Endothelial cell (in vitro differentiated cells): ENCODE measurements at regions not wholly inside any gene's neighbourhood (a gene's known extent, or its start where the extent isn't known, plus 50 kb on each side); places are given as distances from the start of the nearest gene placed in this dataset.

Experiments used
- DNase-seq: peaks from one replicate; pipeline ENCODE4 v3.0.0; 2021; ENCODE audit warnings: low spot score
- H3K27ac Mint-ChIP-seq: one replicate; pipeline ENCODE4 v1.8.0; 2021; ENCODE audit warnings: mixed read lengths, inconsistent platforms; ENCODE audit not compliant: unreplicated experiment
- H3K27me3 Mint-ChIP-seq: one replicate; pipeline ENCODE4 v1.8.0; 2021; ENCODE audit warnings: mild to moderate bottlenecking, moderate library complexity, mixed read lengths, inconsistent platforms; ENCODE audit not compliant: unreplicated experiment
- H3K36me3 Mint-ChIP-seq: one replicate; pipeline ENCODE4 v1.8.0; 2021; ENCODE audit warnings: mild to moderate bottlenecking, low read depth, mixed read lengths, inconsistent platforms; ENCODE audit not compliant: unreplicated experiment
- H3K4me1 Mint-ChIP-seq: one replicate; pipeline ENCODE4 v1.8.0; 2021; ENCODE audit warnings: mild to moderate bottlenecking, mixed read lengths, inconsistent platforms; ENCODE audit not compliant: unreplicated experiment
- H3K4me3 Mint-ChIP-seq: one replicate; pipeline ENCODE4 v1.8.0; 2021; ENCODE audit warnings: mild to moderate bottlenecking, mixed read lengths, inconsistent platforms; ENCODE audit not compliant: unreplicated experiment
- H3K9me3 Mint-ChIP-seq: one replicate; pipeline ENCODE4 v1.8.0; 2021; ENCODE audit warnings: mixed read lengths, inconsistent platforms; ENCODE audit not compliant: unreplicated experiment
- TF ChIP-seq, protein P1 (sequence below): fragments of 200-600 bp; sonication (generic); IDR thresholded peaks from one replicate; pipeline ENCODE4 v1.5.0; 2021; ENCODE audit warnings: antibody characterized with exemption; ENCODE audit not compliant: unreplicated experiment

DNA sequence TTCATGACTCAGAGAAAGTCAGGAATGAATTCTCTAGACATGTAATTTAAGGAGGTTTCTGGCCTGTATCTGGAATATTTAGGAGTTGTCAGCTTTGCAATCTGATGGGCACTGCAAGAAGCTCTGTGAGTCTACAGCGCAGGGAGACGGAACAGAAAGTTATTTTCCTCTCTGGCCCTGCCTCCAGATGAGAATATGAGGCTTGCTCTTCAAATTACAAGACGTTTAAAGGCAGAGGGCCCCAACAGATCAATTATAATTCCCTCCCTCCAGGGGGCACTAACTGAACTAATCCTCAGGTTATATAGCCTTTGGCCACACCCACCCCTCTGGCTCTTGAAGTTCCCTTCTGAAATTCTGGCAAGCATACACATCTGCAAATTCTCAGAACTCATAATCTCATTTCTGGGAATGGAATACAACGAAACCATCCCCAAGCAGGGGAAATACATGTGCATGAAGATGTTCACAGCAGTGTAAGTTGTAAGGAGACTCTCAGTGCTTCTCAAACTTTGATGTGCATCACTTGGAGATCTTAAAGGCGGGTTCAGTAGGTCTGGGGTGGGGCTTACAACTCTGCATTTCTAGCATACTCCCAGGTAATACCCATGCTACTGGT lies 307.6 kb downstream of the CWC27 start:
- Mint-ChIP-seq H3K36me3 (peaks cover 5% of the 10 kb centered on the region), H3K4me3 (no peak overlapping the region), H3K27me3 (peaks cover 7% of the 10 kb centered on the region), H3K27ac (no peak overlapping the region), H3K9me3 (no peaks in the 10 kb centered on the region), H3K4me1 (peaks cover 71% of the 10 kb centered on the region)
- TF ChIP-seq, protein P1, sequence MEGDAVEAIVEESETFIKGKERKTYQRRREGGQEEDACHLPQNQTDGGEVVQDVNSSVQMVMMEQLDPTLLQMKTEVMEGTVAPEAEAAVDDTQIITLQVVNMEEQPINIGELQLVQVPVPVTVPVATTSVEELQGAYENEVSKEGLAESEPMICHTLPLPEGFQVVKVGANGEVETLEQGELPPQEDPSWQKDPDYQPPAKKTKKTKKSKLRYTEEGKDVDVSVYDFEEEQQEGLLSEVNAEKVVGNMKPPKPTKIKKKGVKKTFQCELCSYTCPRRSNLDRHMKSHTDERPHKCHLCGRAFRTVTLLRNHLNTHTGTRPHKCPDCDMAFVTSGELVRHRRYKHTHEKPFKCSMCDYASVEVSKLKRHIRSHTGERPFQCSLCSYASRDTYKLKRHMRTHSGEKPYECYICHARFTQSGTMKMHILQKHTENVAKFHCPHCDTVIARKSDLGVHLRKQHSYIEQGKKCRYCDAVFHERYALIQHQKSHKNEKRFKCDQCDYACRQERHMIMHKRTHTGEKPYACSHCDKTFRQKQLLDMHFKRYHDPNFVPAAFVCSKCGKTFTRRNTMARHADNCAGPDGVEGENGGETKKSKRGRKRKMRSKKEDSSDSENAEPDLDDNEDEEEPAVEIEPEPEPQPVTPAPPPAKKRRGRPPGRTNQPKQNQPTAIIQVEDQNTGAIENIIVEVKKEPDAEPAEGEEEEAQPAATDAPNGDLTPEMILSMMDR, result peak; percentile 48
- DNase-seq, result peak; percentile 16

DNA sequence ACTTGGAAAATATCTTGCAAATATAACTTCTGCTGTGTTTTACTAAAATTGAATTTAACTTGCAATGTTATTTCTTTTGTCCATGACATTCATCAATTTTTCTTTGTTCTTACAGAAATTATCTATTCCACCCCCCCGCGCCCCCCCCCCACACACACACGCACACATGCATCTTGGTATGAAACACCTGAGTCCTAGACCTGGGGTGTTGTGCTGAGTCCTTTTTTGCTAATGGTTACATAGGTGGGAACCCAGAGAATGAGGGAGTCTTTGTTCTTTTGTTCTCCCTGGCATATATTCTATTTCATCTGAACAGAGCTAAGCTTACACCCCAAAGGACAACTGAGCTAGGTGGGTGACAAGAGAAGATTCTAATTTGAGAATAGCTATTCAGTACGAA lies 308.9 kb downstream of the CWC27 start:
- Mint-ChIP-seq H3K4me3 (peak overlapping the region; percentile 38), H3K27me3 (peaks cover 7% of the 10 kb centered on the region), H3K27ac (peak overlapping the region; percentile 98), H3K4me1 (peaks cover 70% of the 10 kb centered on the region), H3K36me3 (peaks cover 5% of the 10 kb centered on the region), H3K9me3 (no peaks in the 10 kb centered on the region)
- TF ChIP-seq, protein P1, result no peak
- no peak for DNase-seq

- H3K9me3 Mint-ChIP-seq, result no peaks in the 10 kb centered on the region
- peak overlapping the region; percentile 98 for H3K27ac Mint-ChIP-seq
- H3K4me3 Mint-ChIP-seq, result peak overlapping the region; percentile 38
- H3K27me3 Mint-ChIP-seq, result peaks cover 2% of the 10 kb centered on the region
- H3K4me1 Mint-ChIP-seq, result peaks cover 72% of the 10 kb centered on the region
- TF ChIP-seq, protein P1, result no peak
- no peak for DNase-seq
- peaks cover 5% of the 10 kb centered on the region for H3K36me3 Mint-ChIP-seq
Measured at GRCh38 chr5:65078331-65078730, 309.6 kb downstream of the CWC27 start.

DNA sequence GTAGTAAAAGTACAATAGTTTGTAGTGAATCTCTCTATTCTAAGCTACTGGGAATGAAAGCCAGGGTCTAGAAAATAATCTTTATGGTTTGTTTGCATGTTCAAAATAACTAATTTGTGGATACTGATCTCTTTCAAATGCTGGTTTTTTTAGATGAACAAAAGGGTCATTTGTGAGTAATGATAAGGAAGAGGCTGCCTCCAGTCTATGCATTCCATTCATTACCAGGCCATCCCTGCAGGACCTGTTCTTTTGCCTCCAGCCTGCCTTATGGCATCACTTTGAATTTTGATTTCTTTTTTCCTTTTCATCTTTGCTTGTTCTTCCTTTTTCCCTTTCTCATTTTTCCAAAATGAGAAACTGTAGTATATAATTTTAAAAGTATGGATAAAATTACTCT lies 312.3 kb downstream of the CWC27 start:
- TF ChIP-seq, protein P1, result no peak
- DNase-seq, result no peak
- H3K4me1 Mint-ChIP-seq, result peaks cover 60% of the 10 kb centered on the region
- H3K27ac Mint-ChIP-seq, result no peak overlapping the region
- H3K27me3 Mint-ChIP-seq, result peaks cover 2% of the 10 kb centered on the region
- no peaks in the 10 kb centered on the region for H3K9me3 Mint-ChIP-seq
- no peak overlapping the region for H3K4me3 Mint-ChIP-seq
- H3K36me3 Mint-ChIP-seq, result peaks cover 3% of the 10 kb centered on the region

DNA sequence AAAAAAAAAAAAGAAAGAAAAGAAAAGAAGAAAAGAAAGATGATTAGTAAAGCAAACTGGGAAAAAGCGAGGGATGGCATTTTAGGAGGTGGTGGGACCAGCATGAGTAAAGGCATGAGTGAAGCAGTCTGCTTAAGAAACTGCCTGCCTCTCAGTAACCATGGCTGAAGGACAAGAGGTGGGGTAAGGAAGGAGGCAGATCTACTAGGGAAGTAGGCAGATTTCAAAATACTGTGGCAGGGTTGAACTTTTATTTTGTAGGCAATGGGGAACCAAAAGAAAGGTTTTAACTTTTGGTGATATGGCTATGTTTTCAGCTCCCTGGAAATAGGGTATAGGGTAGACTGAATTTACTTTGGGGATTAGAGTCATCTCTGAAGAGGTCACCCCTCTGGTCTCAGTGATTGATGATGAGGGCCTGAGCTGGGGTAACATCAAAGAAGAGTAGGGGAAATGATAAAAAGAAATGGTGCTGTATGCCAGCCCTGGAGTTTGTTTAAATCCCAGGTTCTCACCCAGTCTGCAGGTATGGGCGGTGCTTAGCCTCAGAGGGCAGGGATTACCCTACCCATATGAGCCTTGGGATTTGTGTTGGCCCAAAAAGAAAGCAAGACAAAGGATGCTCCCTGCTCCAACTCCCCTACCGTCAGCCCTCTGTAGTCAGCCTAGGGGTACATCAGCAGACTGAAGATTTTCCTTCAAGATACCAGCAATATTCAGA lies 316.2 kb downstream of the CWC27 start:
- Mint-ChIP-seq H3K27me3 (peaks cover 2% of the 10 kb centered on the region), H3K4me3 (peak overlapping the region; percentile 42), H3K4me1 (peaks cover 27% of the 10 kb centered on the region), H3K36me3 (peaks cover 3% of the 10 kb centered on the region), H3K27ac (peak overlapping the region; percentile 14), H3K9me3 (no peaks in the 10 kb centered on the region)
- no peak for DNase-seq
- TF ChIP-seq, protein P1, result no peak
